HepG2 (cell line): ENCODE measurements at regions not wholly inside any gene's neighbourhood (a gene's known extent, or its start where the extent isn't known, plus 50 kb on each side); places are given as distances from the start of the nearest gene placed in this dataset.

Experiments
- ARNT2 ChIP-seq: sonication (generic); formaldehyde crosslinking; IDR thresholded peaks from 2 replicates; pipeline ENCODE4 v1.8.0; 2022; ENCODE audit warnings: mild to moderate bottlenecking, low read depth, missing genetic modification reagents, moderate library complexity
- FOXA1 ChIP-seq, 2 experiments: fragments of 450-650 bp in 1 of 2; sonication (generic) in 1 of 2; formaldehyde crosslinking in 1 of 2; IDR thresholded peaks; 2 replicates each; pipeline versions ENCODE4 v1.4.0 to v1.6.1; 2016 to 2020; ENCODE audit warnings: missing genetic modification reagents in 1 of 2
- FOXK2 ChIP-seq: fragments of 450-650 bp; IDR thresholded peaks from 2 replicates; pipeline ENCODE4 v1.6.1; 2016
- GLI4 ChIP-seq: sonication (generic); formaldehyde crosslinking; IDR thresholded peaks from 2 replicates; pipeline ENCODE4 v1.5.1; 2020; ENCODE audit warnings: missing genetic modification reagents, mild to moderate bottlenecking, moderate library complexity, borderline replicate concordance
- KDM5A ChIP-seq: fragments of 200-600 bp; sonication (generic); IDR thresholded peaks from 2 replicates; pipeline ENCODE4 v1.7.0; 2018; ENCODE audit warnings: antibody characterized with exemption, mild to moderate bottlenecking, low read length, borderline replicate concordance
- NPAS2 ChIP-seq: sonication (generic); formaldehyde crosslinking; IDR thresholded peaks from 2 replicates; pipeline ENCODE4 v1.8.0; 2022; ENCODE audit warnings: mild to moderate bottlenecking, missing genetic modification reagents, borderline replicate concordance
- SRSF1 ChIP-seq: fragments of 200-400 bp; formaldehyde crosslinking; optimal IDR thresholded peaks from 2 replicates; pipeline ENCODE3; 2017; ENCODE audit warnings: mild to moderate bottlenecking, low read depth, low read length, moderate library complexity
- ZNF10 ChIP-seq: sonication (generic); formaldehyde crosslinking; IDR thresholded peaks from 2 replicates; pipeline ENCODE4 v1.4.0; 2020; ENCODE audit warnings: mild to moderate bottlenecking, low read depth, missing genetic modification reagents, borderline replicate concordance
- ZNF841 ChIP-seq: sonication (generic); formaldehyde crosslinking; IDR thresholded peaks from 2 replicates; pipeline ENCODE4 v1.8.1; 2023; ENCODE audit warnings: missing genetic modification reagents, borderline replicate concordance
- TF ChIP-seq, protein P1 (sequence below): sonication (generic); formaldehyde crosslinking; IDR thresholded peaks from 2 replicates; pipeline ENCODE4 v1.5.1; 2020; ENCODE audit warnings: mild to moderate bottlenecking, missing genetic modification reagents, moderate library complexity
- TF ChIP-seq, protein P2 (sequence below): sonication (generic); formaldehyde crosslinking; IDR thresholded peaks from 2 replicates; pipeline ENCODE4 v1.4.0; 2020; ENCODE audit warnings: low read depth, mild to moderate bottlenecking, missing genetic modification reagents
- TF ChIP-seq, protein P3 (sequence below): sonication (generic); formaldehyde crosslinking; IDR thresholded peaks from 2 replicates; pipeline ENCODE4 v1.4.0; 2020; ENCODE audit warnings: mild to moderate bottlenecking, missing genetic modification reagents
- TF ChIP-seq, protein P4 (sequence below): sonication (generic); formaldehyde crosslinking; IDR thresholded peaks from 2 replicates; pipeline ENCODE4 v1.5.0; 2020; ENCODE audit warnings: mild to moderate bottlenecking, missing genetic modification reagents, borderline replicate concordance
- TF ChIP-seq, protein P5 (sequence below): sonication (generic); formaldehyde crosslinking; IDR thresholded peaks from 2 replicates; pipeline ENCODE4 v1.9.0; 2022; ENCODE audit warnings: missing genetic modification reagents, mild to moderate bottlenecking, borderline replicate concordance
- TF ChIP-seq, protein P6 (sequence below): IDR thresholded peaks from 2 replicates; pipeline ENCODE4 v1.6.1; 2012; ENCODE audit warnings: inconsistent platforms
- TF ChIP-seq, protein P7 (sequence below), 2 experiments: sonication (generic) in 1 of 2; formaldehyde crosslinking in 1 of 2; IDR thresholded peaks; 2 replicates each; pipeline versions ENCODE4 v1.4.0 to v1.6.1; 2018 to 2020; ENCODE audit warnings: missing genetic modification reagents in 2 of 2, borderline replicate concordance in 1 of 2, low read depth in 1 of 2, mild to moderate bottlenecking in 1 of 2, missing biosample characterization in 1 of 2

DNA sequence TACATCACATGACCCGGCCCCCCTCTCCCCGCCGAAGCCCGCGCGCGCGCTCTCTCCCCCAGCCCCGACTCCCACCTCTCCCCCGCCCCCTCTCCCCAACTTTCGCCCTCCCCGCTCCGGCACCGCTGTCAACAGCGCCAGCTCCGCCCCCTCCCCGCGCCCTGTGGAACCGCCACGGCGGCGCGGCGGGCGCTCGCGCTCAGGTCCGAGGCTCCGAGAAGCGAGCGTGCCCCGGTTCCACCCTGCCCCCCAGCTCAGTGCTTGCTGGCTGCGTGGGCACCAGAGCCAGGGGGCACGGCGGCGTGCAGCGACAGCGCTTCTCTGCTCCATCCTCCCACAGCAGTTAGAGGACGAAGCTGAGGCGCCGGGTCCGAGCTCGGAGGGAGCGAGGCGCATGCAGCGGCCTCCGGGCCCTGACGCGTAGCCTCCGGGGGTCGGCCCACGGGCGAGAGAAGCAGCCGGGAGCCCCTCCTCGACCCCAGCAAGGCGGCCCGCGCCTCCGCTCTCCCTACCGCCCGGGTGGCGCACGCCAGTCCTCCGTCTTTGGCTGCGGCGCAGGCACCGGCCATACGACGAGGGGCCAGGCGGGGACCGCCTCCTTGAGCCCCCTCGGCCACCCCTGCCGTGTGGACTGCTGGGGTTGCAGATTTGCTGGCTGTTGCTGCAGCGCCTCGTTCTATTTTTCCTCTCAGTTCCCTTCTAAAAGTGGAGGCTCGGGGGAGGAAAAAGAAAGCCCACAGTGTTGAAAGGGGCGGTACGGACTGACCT, 109.5 kb downstream of the KCNRG start (continued):
- TF ChIP-seq FOXA1 (IDR thresholded peaks at IDR 0.05) (no peak), FOXA1 (CRISPR knock-in tag; IDR thresholded peaks at IDR 0.05) (peak; percentile 68), SRSF1 (no peak), NPAS2 (CRISPR knock-in tag) (no peak), KDM5A (peak; percentile 12; the same call in 1 of the 2 replicates), GLI4 (CRISPR knock-in tag) (peak; percentile 79; the same call in 1 of the 2 replicates), FOXK2 (no peak), ZNF841 (CRISPR knock-in tag) (peak; percentile 55; the same call in 1 of the 2 replicates), ZNF10 (CRISPR knock-in tag) (no peak), ARNT2 (CRISPR knock-in tag) (peak; percentile 65; the same call in 1 of the 2 replicates)
- TF ChIP-seq, protein P1, sequence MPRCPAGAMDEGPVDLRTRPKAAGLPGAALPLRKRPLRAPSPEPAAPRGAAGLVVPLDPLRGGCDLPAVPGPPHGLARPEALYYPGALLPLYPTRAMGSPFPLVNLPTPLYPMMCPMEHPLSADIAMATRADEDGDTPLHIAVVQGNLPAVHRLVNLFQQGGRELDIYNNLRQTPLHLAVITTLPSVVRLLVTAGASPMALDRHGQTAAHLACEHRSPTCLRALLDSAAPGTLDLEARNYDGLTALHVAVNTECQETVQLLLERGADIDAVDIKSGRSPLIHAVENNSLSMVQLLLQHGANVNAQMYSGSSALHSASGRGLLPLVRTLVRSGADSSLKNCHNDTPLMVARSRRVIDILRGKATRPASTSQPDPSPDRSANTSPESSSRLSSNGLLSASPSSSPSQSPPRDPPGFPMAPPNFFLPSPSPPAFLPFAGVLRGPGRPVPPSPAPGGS (CRISPR knock-in tag): peak; percentile 82
- TF ChIP-seq, protein P2, sequence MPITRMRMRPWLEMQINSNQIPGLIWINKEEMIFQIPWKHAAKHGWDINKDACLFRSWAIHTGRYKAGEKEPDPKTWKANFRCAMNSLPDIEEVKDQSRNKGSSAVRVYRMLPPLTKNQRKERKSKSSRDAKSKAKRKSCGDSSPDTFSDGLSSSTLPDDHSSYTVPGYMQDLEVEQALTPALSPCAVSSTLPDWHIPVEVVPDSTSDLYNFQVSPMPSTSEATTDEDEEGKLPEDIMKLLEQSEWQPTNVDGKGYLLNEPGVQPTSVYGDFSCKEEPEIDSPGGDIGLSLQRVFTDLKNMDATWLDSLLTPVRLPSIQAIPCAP (CRISPR knock-in tag): peak; percentile 55; the same call in 1 of the 2 replicates
- TF ChIP-seq, protein P3, sequence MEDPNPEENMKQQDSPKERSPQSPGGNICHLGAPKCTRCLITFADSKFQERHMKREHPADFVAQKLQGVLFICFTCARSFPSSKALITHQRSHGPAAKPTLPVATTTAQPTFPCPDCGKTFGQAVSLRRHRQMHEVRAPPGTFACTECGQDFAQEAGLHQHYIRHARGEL: peak; percentile 50; the same call in 1 of the 2 replicates
- TF ChIP-seq, protein P4, sequence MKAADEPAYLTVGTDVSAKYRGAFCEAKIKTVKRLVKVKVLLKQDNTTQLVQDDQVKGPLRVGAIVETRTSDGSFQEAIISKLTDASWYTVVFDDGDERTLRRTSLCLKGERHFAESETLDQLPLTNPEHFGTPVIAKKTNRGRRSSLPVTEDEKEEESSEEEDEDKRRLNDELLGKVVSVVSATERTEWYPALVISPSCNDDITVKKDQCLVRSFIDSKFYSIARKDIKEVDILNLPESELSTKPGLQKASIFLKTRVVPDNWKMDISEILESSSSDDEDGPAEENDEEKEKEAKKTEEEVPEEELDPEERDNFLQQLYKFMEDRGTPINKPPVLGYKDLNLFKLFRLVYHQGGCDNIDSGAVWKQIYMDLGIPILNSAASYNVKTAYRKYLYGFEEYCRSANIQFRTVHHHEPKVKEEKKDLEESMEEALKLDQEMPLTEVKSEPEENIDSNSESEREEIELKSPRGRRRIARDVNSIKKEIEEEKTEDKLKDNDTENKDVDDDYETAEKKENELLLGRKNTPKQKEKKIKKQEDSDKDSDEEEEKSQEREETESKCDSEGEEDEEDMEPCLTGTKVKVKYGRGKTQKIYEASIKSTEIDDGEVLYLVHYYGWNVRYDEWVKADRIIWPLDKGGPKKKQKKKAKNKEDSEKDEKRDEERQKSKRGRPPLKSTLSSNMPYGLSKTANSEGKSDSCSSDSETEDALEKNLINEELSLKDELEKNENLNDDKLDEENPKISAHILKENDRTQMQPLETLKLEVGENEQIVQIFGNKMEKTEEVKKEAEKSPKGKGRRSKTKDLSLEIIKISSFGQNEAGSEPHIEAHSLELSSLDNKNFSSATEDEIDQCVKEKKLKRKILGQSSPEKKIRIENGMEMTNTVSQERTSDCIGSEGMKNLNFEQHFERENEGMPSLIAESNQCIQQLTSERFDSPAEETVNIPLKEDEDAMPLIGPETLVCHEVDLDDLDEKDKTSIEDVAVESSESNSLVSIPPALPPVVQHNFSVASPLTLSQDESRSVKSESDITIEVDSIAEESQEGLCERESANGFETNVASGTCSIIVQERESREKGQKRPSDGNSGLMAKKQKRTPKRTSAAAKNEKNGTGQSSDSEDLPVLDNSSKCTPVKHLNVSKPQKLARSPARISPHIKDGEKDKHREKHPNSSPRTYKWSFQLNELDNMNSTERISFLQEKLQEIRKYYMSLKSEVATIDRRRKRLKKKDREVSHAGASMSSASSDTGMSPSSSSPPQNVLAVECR (CRISPR knock-in tag): peak; percentile 85
- TF ChIP-seq, protein P5, sequence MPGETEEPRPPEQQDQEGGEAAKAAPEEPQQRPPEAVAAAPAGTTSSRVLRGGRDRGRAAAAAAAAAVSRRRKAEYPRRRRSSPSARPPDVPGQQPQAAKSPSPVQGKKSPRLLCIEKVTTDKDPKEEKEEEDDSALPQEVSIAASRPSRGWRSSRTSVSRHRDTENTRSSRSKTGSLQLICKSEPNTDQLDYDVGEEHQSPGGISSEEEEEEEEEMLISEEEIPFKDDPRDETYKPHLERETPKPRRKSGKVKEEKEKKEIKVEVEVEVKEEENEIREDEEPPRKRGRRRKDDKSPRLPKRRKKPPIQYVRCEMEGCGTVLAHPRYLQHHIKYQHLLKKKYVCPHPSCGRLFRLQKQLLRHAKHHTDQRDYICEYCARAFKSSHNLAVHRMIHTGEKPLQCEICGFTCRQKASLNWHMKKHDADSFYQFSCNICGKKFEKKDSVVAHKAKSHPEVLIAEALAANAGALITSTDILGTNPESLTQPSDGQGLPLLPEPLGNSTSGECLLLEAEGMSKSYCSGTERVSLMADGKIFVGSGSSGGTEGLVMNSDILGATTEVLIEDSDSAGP: peak; percentile 68; the same call in 1 of the 2 replicates
- TF ChIP-seq, protein P6, sequence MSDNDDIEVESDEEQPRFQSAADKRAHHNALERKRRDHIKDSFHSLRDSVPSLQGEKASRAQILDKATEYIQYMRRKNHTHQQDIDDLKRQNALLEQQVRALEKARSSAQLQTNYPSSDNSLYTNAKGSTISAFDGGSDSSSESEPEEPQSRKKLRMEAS: peak; percentile 48; the same call in 1 of the 2 replicates
- TF ChIP-seq, protein P7, sequence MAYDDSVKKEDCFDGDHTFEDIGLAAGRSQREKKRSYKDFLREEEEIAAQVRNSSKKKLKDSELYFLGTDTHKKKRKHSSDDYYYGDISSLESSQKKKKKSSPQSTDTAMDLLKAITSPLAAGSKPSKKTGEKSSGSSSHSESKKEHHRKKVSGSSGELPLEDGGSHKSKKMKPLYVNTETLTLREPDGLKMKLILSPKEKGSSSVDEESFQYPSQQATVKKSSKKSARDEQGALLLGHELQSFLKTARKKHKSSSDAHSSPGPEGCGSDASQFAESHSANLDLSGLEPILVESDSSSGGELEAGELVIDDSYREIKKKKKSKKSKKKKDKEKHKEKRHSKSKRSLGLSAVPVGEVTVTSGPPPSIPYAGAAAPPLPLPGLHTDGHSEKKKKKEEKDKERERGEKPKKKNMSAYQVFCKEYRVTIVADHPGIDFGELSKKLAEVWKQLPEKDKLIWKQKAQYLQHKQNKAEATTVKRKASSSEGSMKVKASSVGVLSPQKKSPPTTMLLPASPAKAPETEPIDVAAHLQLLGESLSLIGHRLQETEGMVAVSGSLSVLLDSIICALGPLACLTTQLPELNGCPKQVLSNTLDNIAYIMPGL (CRISPR knock-in tag; IDR thresholded peaks at IDR 0.05; ENCODE audit: borderline replicate concordance in 1 of 2, low read depth in 1 of 2): peak; percentile 8 to 38; a peak in 3 of 4 replicates
